Body of pancreas (tissue), 4 donors: ENCODE measurements at regions not wholly inside any gene's neighbourhood (a gene's known extent, or its start where the extent isn't known, plus 50 kb on each side); places are given as distances from the start of the nearest gene placed in this dataset.
"Not testable (repeated sequence)": the region's sequence is repeated elsewhere in the genome, so short reads cannot be mapped to it uniquely, and the experiment has no call there.

Experiments
- ATAC-seq: fragments of 150-250 bp; one replicate; pipeline ENCODE4 v1.9.1; 2016
- DNase-seq, 4 donors: peaks; one replicate each; pipeline ENCODE4 v3.0.0-alpha.2; 2019
- H3K27ac ChIP-seq, 4 donors: fragments of 200-600 bp; sonication (generic); 1 replicate in 3 of 4; 2 replicates in 1 of 4; pipeline versions ENCODE4 v1.5.1 to v1.6.1; 2016 to 2019; ENCODE audit warnings: mild to moderate bottlenecking in 1 of 4, mixed read lengths in 1 of 4, moderate library complexity in 1 of 4
- H3K27me3 ChIP-seq, 2 donors: fragments of 200-600 bp; sonication (generic); one replicate each; pipeline ENCODE4 v1.6.0; 2016; ENCODE audit warnings: mild to moderate bottlenecking in 1 of 2
- H3K36me3 ChIP-seq, 2 donors: fragments of 200-600 bp; sonication (generic); replicated peaks in 1 of 2; 2 replicates each; pipeline ENCODE4 v1.5.1; 2016; ENCODE audit warnings: low read depth in 2 of 2; ENCODE audit not compliant: insufficient read depth in 1 of 2
- H3K4me1 ChIP-seq: fragments of 200-600 bp; sonication (generic); one replicate; pipeline ENCODE4 v1.6.0; 2016
- H3K4me3 ChIP-seq, 2 donors: fragments of 200-600 bp; sonication (generic); 1 replicate in 1 of 2; 2 replicates in 1 of 2; pipeline ENCODE4 v1.5.1; 2016 to 2019
- H3K9me3 ChIP-seq, 3 donors: fragments of 200-600 bp; sonication (generic); 1 replicate in 2 of 3; 2 replicates in 1 of 3; pipeline ENCODE4 v1.5.1; 2016
- CTCF ChIP-seq, 7 experiments: fragments of 450-650 bp in 4 of 7; fragments of 200-600 bp in 3 of 7; sonication (generic) in 3 of 7; IDR thresholded peaks; one replicate each; pipeline ENCODE4 v1.5.1; 2016 to 2019; ENCODE audit warnings: antibody characterized with exemption in 7 of 7
- POLR2A ChIP-seq, 3 donors: fragments of 450-650 bp; IDR thresholded peaks; one replicate each; pipeline ENCODE4 v1.6.1; 2016; ENCODE audit warnings: antibody characterized with exemption in 3 of 3, mild to moderate bottlenecking in 2 of 3
- WGBS, 2 donors: methylation state at CpG; one replicate each; pipeline ENCODE4 v1.1.5; 2017; 5-methylcytosine and 5-hydroxymethylcytosine counted together
- intact Hi-C: fragments of 100-400 bp; cut with DNase I; formaldehyde crosslinking; loops from one replicate; pipeline ENCODE4 v1.15.1; 2023

- ATAC-seq: no peak
- Histone ChIP-seq H3K27ac (no peak overlapping the region), H3K4me1 (no peaks in the 10 kb centered on the region), H3K27me3 (no peaks in the 10 kb centered on the region), H3K4me3 (no peak overlapping the region), H3K9me3 (no peaks in the 10 kb centered on the region), H3K36me3 (no peaks in the 10 kb centered on the region)
- no peak for TF ChIP-seq CTCF (IDR thresholded peaks at IDR 0.05)
- no peak for TF ChIP-seq POLR2A (IDR thresholded peaks at IDR 0.05)
- 71 to 82% methylated on average over 1 of the region's 1 CpG for WGBS, 2 donors
- DNase-seq: no peak
- intact Hi-C loops: no loop called here
These were observed 515.7 kb downstream of the DCDC2C start for GRCh38 chr2:4219101-4219500.

DNA sequence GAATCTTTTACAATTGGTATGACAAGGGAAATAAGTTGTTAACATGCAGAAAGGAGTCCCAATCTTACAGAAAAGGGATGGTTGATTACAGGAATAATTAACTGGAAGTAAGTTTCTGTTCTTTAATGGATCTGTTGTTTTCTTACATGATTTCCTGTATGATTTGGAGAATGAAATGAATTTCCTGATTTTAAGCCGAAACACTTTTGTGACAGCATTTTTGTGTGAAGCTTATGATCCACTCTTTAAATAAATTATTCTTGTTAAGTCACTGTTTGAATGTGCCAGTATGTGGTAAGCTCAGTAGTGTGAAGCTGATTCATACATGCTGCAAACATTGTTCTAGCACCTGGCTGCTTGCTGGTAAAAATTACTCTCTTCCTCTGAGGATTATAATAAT is 516.2 kb downstream of the DCDC2C start:
- 31 to 63% methylated on average over 1 of the region's 1 CpG for WGBS, 2 donors
- intact Hi-C loops: no loop called here
- DNase-seq (no peak), ATAC-seq (no peak)
- Histone ChIP-seq H3K36me3 (no peaks in the 10 kb centered on the region), H3K27me3 (no peaks in the 10 kb centered on the region), H3K9me3 (no peaks in the 10 kb centered on the region), H3K27ac (no peak overlapping the region), H3K4me1 (no peaks in the 10 kb centered on the region), H3K4me3 (no peak overlapping the region)
- TF ChIP-seq POLR2A (IDR thresholded peaks at IDR 0.05): no peak
- no peak for TF ChIP-seq CTCF (IDR thresholded peaks at IDR 0.05)

GRCh38 chr2:4221434-4221833 is 518.1 kb downstream of the DCDC2C start:
- Histone ChIP-seq H3K9me3 (no peaks in the 10 kb centered on the region), H3K27me3 (no peaks in the 10 kb centered on the region), H3K27ac (no peak overlapping the region), H3K4me3 (no peak overlapping the region), H3K36me3 (no peaks in the 10 kb centered on the region), H3K4me1 (no peaks in the 10 kb centered on the region)
- ATAC-seq (no peak), DNase-seq (no peak)
- TF ChIP-seq CTCF (IDR thresholded peaks at IDR 0.05) (no peak), POLR2A (IDR thresholded peaks at IDR 0.05) (no peak)
- 69 to 81% methylated on average over 1 of the region's 1 CpG for WGBS, 2 donors
- intact Hi-C loops: no loop called here

DNA sequence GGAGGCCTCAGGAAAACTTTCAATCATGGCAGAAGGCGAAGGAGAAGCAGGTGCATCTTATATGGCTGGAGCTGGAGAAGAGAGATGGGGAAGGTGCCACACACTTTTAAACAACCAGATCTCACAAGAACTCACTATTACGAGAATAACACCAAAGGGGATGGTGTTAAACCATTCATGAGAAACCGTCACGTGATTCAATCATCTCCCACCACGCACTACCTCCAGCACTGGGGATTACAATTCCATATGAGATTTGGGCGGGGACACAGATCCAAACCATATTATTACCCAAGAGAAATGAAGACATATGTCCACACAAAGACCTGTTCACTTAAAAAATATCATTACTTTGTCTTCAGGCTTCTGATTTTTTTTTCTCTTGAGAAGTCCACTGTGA is 518.5 kb downstream of the DCDC2C start:
- DNase-seq: no peak
- 66 to 70% methylated on average over 6 of the region's 6 CpGs for WGBS, 2 donors
- no peak overlapping the region for H3K27ac ChIP-seq
- intact Hi-C loops: no loop called here
- H3K4me3 ChIP-seq: no peak overlapping the region
- H3K4me1 ChIP-seq: no peaks in the 10 kb centered on the region
- no peaks in the 10 kb centered on the region for H3K27me3 ChIP-seq
- no peak for ATAC-seq
- TF ChIP-seq CTCF (IDR thresholded peaks at IDR 0.05) (no peak), POLR2A (IDR thresholded peaks at IDR 0.05) (no peak)
- H3K9me3 ChIP-seq: no peaks in the 10 kb centered on the region
- no peaks in the 10 kb centered on the region for H3K36me3 ChIP-seq

- DNase-seq, ATAC-seq, H3K4me1 ChIP-seq, H3K9me3 ChIP-seq, intact Hi-C loops, H3K36me3 ChIP-seq, H3K4me3 ChIP-seq, H3K27me3 ChIP-seq, H3K27ac ChIP-seq: not testable (repeated sequence)
- 81 to 89% methylated on average over 9 of the region's 9 CpGs for WGBS, 2 donors
These were observed 541.0 kb downstream of the DCDC2C start for GRCh38 chr2:4244422-4244821.
